GM19452 (cell line): ENCODE measurements at regions not wholly inside any gene's neighbourhood (a gene's known extent, or its start where the extent isn't known, plus 50 kb on each side); places are given as distances from the start of the nearest gene placed in this dataset.
"Not testable (repeated sequence)": the region's sequence is repeated elsewhere in the genome, so short reads cannot be mapped to it uniquely, and the experiment has no call there.

ENCODE experiments used
- ATAC-seq: cut with Tn5 transposase; IDR thresholded peaks from one replicate; pipeline ENCODE4 v1.9.1; 2021; ENCODE audit not compliant: unreplicated experiment

GRCh38 chr5:162769019-162769418 is 668.4 kb upstream of the CCNG1 start:
- no peak for ATAC-seq

DNA sequence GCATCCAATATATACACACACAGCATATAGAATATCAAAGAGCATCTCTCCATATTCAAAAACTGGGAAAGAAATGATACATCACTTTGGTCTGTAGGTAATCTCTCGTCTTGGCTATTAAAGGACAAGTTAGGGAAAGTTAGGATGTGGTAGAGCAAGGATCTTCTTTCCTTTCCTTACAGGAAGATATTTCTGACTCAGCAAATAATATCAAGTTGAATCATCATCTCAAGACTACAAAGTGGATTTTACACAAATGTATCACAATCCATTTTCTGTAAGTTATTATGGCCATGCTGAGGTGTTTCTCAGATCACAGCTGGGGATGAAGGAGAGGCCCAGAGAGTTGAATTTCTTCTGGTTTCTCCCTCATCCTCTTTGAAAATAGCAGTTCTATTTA is 651.7 kb upstream of the CCNG1 start:
- ATAC-seq, result no peak

- no peak for ATAC-seq
Observed at GRCh38 chr5:162786234-162786633, 651.2 kb upstream of the CCNG1 start.

DNA sequence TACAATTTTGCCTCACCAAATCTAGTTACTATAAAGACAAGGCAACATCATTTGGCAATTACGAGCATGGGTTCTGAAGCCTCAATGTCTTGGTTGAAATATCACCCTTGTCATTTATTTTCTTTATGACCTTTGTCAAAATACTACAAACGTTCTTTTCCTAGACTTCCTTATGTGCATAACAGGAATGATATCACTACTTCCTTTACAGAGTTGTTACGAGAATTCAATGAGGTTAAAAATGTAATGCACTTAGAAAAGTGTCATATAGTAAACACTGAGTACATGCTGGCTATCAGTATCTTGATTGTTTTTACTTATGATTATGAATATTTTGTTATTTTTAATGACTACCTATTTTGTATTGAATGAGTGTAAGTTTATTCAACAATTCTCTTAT is 640.9 kb upstream of the CCNG1 start:
- no peak for ATAC-seq

GRCh38 chr5:162800301-162800700 is 637.1 kb upstream of the CCNG1 start:
- ATAC-seq, result no peak

DNA sequence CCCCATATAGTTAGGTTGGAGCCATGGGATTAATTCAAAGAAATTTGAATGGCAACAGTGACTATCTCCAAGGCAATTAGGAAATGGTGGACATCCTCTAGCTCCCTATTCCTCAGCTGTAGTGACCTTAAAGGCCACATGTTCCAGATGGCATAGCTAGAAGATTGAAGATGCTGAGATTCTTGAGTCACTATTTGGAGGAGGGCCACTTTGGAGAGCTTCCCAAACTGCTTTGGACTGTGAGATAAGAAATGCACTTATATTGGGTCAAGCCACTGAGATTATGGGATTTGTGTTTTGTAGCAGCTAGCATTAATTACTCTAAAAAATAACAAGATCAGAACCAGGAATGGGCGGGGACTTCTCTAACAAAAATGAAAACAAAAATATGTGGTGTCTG is 636.2 kb upstream of the CCNG1 start:
- no peak for ATAC-seq

DNA sequence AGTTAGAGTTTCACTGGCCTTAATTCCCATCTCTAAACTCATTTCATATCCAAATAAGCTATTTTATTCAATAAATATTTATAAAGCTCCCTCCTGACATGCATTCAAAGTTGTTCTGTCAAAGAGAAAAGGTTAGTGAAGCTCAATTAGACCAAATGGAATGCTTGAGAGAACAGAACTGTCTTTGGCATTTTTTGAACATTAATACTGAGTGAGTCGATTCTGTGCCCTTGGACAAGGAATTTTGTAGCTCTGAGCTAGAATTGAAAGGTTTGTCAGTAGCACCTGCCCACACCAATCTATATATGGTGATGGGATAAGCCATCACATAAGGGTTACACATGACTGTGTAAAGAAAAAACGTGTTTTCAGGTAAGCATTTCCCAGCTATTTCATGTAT is 631.2 kb upstream of the CCNG1 start:
- ATAC-seq, result no peak

- no peak for ATAC-seq
Observed at GRCh38 chr5:162811071-162811470, 626.3 kb upstream of the CCNG1 start.

DNA sequence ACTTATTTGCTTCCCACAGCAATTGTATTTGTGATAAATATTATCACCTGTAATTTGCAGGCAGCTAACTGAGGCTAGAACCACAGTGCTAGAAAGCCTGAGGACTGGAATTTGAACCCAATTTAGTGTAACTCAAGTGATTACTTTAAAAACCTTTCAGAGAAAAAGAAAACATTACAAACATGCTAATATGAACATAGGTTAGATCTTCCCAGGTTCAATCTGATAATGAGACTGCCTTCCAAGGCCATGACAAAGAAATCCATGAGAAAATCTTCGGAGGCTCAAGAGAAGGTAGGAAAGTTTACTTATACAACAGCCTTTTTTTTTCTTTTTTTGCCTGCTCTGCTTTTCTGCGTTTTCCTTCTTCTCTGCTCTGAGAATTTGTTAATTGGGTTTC is 620.6 kb upstream of the CCNG1 start:
- no peak for ATAC-seq

- no peak for ATAC-seq
Observed at GRCh38 chr5:162817364-162817763, 620.0 kb upstream of the CCNG1 start.

- not testable (repeated sequence) for ATAC-seq
Observed at GRCh38 chr5:162821664-162822063, 615.7 kb upstream of the CCNG1 start.

GRCh38 chr5:162824360-162824759 is 613.0 kb upstream of the CCNG1 start:
- peak; percentile 51 for ATAC-seq

- no peak for ATAC-seq
Observed at GRCh38 chr5:162837155-162837554, 600.2 kb upstream of the CCNG1 start.

DNA sequence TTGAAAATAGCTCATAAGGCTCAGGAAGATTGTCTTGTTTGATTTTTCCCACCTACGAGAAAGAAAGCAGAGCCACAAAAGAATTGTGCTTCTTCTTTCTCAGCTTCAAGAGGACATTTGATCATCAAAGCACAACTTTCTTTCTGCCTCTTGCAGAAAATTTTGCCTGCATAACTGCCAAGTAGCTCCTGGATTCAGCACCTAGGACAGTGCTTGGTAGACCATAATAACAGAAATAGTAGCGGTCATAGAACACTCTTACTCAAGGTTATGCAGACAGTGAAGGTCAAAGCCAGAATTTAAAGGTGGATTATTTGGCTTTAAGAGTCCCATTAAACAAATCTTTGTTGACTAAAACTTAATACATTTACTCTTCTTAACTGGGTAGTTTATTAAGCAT is 594.7 kb upstream of the CCNG1 start:
- ATAC-seq, result no peak

DNA sequence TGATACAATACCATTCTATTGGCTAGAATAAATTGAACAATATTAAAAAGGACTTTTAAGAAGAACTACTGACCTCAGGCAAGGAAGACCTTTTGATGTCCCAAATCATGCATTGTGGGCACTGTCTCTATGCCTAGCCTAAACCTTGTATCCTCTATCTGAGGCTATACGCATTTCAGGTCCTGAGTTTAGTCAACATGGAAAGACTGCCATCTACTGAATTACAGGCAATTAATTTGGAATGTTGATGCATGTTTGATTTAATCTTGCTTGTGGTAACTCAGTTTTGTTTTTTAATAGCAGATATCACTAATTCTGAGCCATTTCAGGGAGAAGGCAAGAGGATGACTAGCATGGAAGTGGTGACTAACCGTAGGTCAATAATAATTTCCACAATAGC is 585.3 kb upstream of the CCNG1 start:
- ATAC-seq, result no peak

DNA sequence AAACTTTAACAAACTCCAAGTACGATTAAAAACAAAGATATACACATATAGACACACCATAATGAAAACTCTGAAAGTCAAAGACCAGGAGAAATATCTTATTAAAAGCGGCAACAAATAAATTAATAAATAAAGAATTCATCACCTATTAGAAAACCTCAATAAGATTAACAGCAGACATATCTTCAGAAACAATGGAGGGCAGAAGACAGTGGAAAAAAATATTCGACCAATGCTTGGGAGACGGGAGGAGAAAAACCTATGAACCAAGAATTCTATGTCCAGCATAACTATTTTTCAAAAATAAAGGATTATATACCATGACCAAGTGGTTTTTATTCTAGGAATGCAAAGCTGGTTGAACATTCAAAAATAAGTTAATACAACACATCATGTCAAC is 578.6 kb upstream of the CCNG1 start:
- ATAC-seq, result no peak

DNA sequence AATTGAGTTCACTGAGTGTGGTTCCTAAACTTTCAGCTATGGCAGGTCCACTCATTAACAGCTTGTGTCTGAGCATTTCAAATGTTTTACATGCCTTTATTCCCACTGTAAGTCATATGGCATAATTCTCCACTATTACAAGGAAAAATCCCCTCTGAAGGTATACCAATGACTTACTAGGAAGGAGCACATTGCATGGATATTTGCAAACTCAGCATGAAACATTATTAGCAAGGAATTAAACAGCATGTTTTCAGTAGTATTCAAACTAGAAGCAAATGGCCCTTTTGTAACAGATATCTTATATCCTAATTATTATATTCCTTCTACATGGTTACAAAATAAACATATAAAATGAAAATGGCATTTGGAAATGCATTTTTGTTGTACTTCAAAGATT is 566.4 kb upstream of the CCNG1 start:
- ATAC-seq, result no peak

- no peak for ATAC-seq
Observed at GRCh38 chr5:162882629-162883028, 554.8 kb upstream of the CCNG1 start.

DNA sequence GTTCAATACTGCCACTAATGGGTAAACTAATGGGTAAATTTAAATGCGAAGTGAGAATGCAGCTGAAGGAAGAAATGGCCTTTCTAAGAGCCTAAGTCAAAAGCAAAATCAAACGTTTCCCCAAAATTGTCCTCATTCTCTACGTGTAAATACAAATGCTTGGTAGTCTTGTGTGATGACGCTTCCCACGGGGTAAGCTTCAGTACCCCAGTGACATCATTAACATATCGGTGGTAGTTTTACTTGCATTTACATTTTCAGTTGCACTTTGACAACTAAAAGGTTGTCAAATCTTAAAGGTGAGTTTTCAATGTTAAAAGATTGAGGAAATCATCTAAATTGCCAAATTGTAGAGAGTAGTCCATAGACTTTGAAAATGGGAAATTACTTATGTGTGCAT is 550.7 kb upstream of the CCNG1 start:
- no peak for ATAC-seq

DNA sequence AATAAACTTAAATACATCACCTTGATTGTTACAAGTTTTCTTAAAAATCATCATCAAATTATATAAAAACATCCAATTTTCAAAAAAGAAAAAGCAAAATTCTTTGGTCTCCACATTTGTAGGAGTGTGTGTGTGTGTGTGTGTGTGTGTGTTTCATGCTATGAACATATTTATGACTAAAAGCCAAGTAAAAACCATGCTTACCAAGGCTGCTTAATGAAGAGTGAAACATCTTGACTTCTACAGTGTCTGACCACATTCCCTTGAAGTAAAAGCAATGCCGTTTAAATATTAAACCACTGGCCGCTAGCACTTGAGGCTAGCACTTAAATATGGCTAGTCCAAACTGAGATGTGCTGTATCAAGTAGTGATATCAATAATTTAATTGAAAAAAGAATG is 549.1 kb upstream of the CCNG1 start:
- no peak for ATAC-seq

- ATAC-seq, result no peak
Observed at GRCh38 chr5:162911873-162912272, 525.5 kb upstream of the CCNG1 start.

DNA sequence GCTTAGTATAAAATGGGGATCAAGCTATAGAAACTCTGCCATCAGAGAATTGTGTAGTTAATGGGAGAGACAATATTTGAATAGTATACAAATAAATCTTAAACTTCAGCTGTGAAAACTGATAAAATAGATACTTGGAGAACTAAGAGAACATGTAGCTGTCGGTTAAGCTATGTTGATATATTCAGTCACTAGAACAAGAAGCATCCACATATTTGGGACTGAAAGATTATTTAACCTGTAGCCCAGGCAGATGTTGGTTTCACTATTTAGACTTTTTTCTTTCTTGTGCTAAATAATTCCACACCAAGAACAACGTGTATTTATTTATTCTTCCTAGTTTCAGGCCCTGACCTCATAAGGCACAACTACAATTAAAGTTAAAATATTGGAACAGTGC is 521.0 kb upstream of the CCNG1 start:
- no peak for ATAC-seq

GRCh38 chr5:162929104-162929503 is 508.3 kb upstream of the CCNG1 start:
- no peak for ATAC-seq

DNA sequence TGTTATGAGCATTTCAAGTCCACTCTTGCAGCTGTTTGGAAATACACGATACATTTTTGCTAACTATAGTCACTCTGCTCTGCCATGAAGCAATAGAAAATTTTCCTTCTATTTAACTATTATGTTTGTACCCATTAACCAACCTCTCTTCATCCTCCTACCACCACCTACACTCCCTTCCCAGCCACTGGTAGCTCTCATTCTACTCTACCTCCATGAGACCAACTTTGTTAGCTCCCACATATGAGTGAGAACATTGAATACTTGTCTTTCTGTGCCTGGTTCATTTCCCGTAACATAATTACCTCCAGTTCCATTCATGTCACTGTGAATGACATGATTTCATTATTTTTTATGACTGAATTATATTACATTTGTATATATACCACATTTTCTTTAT is 505.9 kb upstream of the CCNG1 start:
- ATAC-seq, result no peak
